GM03348 (cell line): ENCODE measurements at regions not wholly inside any gene's neighbourhood (a gene's known extent, or its start where the extent isn't known, plus 50 kb on each side); places are given as distances from the start of the nearest gene placed in this dataset.
A peak's percentile ranks its signal among the peaks of the same experiment; 100 is the strongest.
"Not testable (repeated sequence)": the region's sequence is repeated elsewhere in the genome, so short reads cannot be mapped to it uniquely, and the experiment has no call there.

Experiments
- DNase-seq: peaks from one replicate; pipeline ENCODE4 v3.0.0; 2012; ENCODE audit warnings: low spot score

- DNase-seq = no peak
These were observed 51.2 kb downstream of the OR13H1 start for GRCh38 chrX:131595120-131595519.

DNA sequence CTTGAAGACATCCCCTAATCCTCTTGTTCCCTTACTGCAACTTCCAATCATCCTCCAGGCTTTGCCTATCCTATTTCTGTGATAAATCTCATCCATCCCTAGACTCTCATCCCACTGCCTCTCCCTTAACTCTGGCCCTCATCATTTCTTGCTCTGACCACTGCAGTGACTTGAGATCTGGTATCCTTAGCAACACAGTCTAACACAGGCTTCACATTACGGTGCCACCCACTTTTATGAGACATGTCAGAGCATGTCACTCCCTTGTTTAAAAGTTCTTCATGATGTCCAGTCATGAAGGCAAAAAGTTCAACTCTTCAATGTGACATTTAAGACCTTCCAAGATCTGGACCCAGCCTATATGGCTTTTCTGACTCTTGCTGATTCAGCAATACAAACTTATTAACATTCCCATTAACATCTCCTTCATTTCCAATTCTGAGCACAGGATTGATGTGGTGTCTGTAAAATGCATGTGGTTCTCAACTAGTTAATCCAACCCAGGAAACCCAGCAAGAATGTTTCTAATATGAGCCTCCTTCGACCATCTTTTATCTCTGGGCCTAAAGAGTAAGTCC, 64.0 kb downstream of the OR13H1 start:
- no peak for DNase-seq

DNA sequence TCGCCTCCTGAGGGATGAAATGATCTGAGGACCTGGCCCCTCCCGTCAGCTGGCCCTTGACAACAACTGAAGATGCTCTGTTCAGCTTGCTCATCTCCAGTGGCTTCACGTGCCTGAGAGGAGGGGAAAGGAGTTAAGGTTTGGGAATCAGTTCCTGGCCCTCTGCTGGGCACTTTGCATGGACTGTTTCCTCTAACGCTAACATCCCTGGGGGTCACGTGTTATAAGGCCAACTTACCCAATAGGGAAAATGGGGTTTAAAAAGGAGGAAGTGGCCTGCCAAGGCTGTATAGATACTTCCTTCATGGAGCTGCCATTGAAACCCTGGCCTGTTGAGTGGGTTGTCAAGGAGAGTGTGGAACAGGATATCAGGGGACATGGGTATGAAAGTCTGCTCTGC, 65.6 kb downstream of the OR13H1 start:
- no peak for DNase-seq

- DNase-seq = no peak
These were observed 69.4 kb downstream of the OR13H1 start for GRCh38 chrX:131613260-131613659.

DNA sequence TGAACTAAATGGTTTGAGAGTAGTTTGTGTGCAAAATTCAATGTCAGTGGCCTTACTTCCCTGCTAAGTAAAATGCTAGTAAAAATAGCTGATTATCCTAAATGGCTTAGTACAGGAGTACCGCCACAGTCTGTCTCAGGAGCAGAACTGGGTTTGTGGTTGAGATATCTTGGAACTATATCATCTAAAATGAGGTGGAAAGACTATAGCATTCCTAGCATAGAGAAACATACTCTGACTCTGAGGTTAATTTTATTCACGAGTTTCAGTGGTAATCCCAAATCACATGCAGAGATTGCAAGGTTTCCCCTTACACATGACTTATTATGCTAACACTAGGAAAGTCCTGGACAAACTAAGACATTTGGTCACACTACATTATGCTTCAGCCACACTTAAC, 70.4 kb downstream of the OR13H1 start:
- DNase-seq = no peak

- no peak for DNase-seq
These were observed 73.3 kb downstream of the OR13H1 start for GRCh38 chrX:131617182-131617581.

DNA sequence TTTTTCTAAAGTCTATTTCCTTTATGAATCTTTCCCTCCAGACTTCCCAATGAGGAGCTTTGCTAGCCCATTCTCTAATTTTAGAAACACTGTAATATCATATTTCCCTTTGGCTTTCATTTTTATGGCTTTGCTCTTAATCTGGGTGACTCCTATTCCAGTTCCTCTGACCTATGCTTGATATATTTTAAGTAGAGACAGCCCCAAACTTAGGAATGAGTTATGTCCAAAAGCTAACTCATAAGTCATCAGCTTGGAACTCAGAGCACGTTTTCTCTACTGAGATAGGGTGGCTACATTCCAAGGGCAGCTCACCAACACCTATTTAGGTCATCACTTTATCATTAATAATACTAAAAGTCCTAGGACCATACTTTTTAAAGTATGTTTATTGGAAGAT, 77.8 kb downstream of the OR13H1 start:
- no peak for DNase-seq

GRCh38 chrX:131626681-131627296, 82.9 kb downstream of the OR13H1 start:
- no peak for DNase-seq

- no peak for DNase-seq
These were observed 86.7 kb downstream of the OR13H1 start for GRCh38 chrX:131630534-131630933.

DNA sequence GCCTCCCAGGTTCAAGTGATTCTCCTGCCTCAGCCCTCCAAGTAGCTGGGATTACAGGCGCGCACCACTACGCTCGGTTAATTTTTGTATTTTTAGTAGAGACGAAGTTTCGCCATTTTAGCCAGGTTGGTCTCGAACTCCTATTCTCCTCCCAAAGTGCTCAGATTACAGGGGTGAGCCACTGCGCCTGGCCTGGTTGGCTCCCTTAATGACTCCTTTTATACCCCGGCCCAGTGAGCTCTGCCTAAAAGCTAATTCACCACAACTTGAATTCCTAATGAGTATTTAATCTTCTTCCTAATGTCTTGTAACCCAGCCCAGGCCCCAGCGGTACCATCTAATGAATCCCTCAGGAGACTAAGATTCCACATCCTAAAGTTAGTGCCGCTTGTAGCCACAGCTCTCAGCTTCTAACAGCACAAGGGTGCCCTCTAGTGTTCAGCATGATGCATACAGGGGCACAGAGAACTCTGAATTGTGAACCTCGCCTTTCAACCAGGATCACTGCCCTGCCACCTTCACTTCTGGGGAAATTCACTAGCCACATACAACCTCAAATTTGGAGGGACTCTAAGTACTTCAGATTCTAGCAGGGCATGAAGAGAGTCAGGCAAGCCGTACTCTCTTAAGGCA, 89.5 kb downstream of the OR13H1 start:
- peak; percentile 54 for DNase-seq

GRCh38 chrX:131634900-131635299, 91.0 kb downstream of the OR13H1 start:
- DNase-seq = no peak

DNA sequence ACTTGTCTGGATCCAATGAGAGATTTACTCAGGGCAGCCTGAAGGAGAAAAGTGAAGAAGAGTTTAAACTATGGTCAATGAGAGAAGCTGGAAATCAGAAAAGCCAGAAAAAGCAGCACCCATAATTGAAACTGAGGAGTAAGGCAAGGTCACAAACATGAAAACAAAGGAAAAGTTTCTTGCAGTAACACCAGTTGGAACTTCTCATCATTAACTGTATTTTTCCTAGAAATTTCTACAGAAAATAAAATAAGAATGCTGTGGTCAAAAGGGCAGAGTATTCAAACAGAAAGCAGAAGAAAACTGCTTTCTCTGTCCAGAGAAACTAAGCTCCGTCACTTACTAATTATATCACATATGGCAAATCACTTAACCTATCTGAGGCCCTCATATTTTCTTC, 102.2 kb downstream of the OR13H1 start:
- DNase-seq = no peak

GRCh38 chrX:131649741-131650140, 105.9 kb downstream of the OR13H1 start:
- DNase-seq = no peak

GRCh38 chrX:131650637-131651410, 107.0 kb downstream of the OR13H1 start:
- no peak for DNase-seq

- DNase-seq = not testable (repeated sequence)
These were observed 119.9 kb downstream of the OR13H1 start for GRCh38 chrX:131663726-131664125.

DNA sequence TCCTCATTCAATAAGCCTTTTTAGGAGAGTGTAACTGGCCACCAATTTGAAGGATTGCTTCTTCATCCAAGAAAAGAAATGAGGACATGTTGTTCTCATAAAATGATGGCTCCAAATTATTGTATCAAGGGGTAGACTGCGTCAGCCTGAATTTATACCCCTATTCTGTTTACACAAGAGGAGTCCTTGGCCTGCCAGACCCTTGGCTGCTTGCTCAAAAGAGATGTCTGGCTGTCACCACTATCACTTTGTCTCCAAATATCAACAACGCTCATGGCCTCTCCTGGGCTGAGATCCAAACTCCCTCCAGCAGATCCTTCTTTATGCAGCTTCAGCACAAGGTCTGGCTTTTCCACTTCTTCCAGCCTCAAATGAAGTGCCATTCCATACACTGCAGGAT, 127.9 kb downstream of the OR13H1 start:
- no peak for DNase-seq

DNA sequence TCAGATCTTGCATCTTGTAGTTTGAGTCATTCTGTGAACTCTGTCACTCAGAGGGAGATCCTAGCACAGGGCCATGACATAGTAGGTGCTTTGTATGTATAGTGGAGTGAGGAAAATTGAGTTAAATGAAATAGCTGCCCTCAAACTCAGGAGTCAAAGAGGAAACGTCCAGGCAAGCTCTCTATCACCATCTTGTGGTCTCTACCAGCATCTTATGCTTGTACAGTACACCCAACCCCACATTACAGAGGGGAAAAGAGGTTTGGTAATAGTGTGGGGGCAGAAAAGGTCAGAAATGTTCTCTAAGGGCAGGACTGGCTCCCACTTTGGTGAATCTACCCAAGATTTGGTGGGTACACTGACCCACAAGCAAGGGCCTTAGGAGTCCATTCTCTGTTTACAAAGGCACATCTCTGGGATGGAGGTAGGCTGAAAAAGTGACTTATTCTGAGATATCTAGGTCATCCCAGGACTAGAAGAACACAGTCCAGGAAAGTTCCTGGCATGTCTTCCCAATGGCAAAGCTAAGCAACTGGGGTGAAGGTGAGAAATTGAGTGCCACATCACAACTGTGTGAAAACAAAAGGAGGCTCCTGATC, 131.8 kb downstream of the OR13H1 start:
- DNase-seq = peak; percentile 16

- peak; percentile 48 for DNase-seq
These were observed 134.1 kb downstream of the OR13H1 start for GRCh38 chrX:131677655-131678628.

DNA sequence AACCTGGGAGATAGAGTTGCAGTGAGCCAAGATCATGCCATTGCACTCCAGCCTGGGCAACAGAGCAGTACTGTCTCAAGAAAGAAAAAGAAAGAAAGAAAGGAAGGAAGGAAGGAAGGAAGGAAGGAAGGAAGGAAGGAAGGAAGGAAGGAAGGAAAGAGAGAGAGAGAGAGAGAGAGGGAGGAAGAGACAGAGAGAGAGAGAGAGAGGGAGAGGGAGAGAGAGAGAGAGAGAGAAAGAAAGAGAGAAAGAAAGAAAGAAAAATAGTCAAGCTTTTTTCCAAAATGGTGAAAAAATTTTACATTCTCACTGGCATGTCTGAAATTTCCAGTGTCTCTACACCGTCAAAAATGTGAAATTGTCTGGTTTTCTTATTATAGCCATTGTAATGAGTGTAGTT, 138.9 kb downstream of the OR13H1 start:
- DNase-seq = not testable (repeated sequence)

- no peak for DNase-seq
These were observed 149.5 kb downstream of the OR13H1 start for GRCh38 chrX:131693359-131693758.

GRCh38 chrX:131696989-131697388, 153.1 kb downstream of the OR13H1 start:
- DNase-seq = not testable (repeated sequence)
